Medulla oblongata (tissue), 1 donor: ENCODE measurements at regions not wholly inside any gene's neighbourhood (a gene's known extent, or its start where the extent isn't known, plus 50 kb on each side); places are given as distances from the start of the nearest gene placed in this dataset.

Experiments
- DNase-seq: peaks from one replicate; pipeline ENCODE4 v3.0.0-alpha.2; 2015; ENCODE audit errors: extremely low spot score

- no peak for DNase-seq
Observed at GRCh38 chr9:14520341-14520740, 172.9 kb downstream of the ZDHHC21 start.

GRCh38 chr9:14517154-14517906 is 175.9 kb downstream of the ZDHHC21 start:
- no peak for DNase-seq

GRCh38 chr9:14516656-14517055 is 176.6 kb downstream of the ZDHHC21 start:
- no peak for DNase-seq

GRCh38 chr9:14515571-14516198 is 177.5 kb downstream of the ZDHHC21 start:
- no peak for DNase-seq

- no peak for DNase-seq
Observed at GRCh38 chr9:14515049-14515448, 178.2 kb downstream of the ZDHHC21 start.

- no peak for DNase-seq
Observed at GRCh38 chr9:14512942-14513341, 180.3 kb downstream of the ZDHHC21 start.

DNA sequence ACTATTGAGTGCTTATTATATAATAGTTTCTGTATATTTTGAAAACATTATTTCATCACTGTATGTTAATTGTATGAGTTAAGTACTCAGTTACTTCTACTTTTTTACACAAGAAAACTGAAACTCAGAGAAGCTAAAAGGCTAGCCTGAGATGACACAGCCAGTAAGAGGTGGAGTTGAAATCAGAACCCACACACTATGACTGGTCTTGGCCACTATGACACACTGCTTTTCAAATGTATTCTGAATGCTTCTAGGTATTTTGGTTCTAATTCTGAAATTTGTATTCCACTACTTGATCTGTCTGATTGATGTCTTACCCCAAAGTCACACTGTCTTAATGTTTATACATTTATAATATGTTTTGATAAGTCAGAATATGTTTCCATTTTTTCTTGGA is 181.8 kb downstream of the ZDHHC21 start:
- no peak for DNase-seq

DNA sequence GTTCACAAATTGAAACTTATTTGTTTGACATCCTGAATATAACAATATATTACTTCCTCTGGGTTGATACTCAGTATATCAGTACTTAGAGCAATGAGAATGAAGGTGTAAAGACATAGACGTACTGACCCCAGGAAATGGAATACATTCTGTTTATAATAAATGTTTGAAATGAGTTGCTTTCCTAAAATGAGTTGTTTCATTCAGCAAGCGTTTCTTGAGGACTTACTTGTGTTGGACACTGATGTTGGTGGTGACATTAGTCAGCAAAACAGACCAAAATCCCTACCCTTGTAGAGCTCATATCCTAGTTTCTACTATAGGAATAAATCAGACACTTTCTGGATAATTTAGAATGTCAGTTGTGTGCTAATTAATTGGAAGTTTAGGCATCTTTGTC is 184.3 kb downstream of the ZDHHC21 start:
- no peak for DNase-seq

DNA sequence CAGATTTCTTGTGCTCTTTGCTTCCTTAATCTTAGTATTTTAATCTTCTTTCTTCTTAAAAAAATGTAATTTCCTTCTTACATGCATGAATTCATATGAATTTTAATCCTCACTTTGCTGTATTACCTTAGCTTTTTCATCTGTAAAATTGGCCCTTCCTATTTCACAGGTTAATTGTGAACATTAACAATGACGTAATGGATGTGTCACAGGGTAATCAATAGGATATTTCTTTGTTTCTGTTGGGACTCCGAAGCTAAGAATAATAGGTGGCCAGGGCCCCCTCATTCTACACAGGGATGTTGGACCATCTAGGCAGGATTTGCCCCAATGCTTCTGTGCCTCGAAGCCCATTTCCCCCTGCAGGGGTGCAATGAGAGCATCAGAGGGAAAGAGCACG is 187.4 kb upstream of the NFIB start:
- DNase-seq: no peak

GRCh38 chr9:14500705-14501104 is 186.8 kb upstream of the NFIB start:
- DNase-seq: no peak

DNA sequence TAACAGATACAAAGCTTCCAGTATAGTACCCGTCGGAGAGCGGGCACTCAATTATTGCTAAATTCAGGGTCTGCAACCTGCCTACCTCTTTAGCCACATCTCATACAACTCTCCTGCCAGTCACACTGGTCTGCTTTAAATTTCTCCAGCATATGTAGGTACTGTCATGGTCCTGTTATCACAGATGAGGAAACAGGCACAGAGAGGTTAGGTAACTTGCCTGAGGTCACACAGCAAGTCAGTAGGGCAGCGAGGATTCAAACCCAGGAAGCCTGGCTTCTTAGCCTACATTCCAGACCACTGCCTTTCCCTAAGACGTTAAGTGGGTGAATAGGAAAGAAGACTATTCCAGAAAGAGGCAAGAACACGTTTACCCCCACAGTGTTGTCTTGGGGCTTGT is 186.0 kb upstream of the NFIB start:
- no peak for DNase-seq

- DNase-seq: no peak
Observed at GRCh38 chr9:14498824-14499223, 184.9 kb upstream of the NFIB start.

- DNase-seq: no peak
Observed at GRCh38 chr9:14497476-14497875, 183.5 kb upstream of the NFIB start.

DNA sequence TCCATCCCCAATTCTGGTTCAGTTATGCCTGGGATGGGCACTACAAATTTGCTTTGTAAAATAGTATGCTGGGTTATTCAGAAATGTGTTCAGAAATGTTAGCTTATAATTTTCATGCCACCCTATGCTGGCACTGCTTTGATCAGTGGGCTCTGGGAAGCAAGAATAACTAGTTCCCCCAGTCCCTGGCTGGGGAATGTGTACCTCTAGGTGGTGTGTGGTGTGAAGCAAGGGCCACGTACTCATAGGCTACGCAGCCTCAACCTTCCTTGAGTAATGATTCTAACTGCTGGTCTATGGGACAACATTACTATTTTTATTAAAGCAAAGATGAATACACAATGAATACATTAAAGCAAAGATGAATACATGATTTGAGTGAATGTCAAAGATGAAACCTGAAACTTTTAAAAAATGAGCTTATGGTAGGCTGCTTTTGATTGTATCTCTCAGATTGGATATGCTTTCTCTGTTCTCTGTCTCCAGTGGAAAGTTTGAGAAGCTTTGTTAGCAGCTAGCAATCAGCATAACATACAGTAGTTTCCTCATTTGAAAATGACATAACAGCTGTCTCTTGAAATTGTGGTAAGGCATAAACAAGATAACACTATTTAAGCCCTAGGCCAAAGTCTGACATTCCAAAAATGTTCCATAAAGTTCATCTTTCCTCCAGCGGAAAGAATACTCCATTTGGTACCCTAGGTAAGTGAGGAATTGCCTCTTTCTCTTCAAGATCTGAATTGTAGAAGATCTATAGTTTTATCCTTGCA is 174.7 kb upstream of the NFIB start:
- DNase-seq: no peak

DNA sequence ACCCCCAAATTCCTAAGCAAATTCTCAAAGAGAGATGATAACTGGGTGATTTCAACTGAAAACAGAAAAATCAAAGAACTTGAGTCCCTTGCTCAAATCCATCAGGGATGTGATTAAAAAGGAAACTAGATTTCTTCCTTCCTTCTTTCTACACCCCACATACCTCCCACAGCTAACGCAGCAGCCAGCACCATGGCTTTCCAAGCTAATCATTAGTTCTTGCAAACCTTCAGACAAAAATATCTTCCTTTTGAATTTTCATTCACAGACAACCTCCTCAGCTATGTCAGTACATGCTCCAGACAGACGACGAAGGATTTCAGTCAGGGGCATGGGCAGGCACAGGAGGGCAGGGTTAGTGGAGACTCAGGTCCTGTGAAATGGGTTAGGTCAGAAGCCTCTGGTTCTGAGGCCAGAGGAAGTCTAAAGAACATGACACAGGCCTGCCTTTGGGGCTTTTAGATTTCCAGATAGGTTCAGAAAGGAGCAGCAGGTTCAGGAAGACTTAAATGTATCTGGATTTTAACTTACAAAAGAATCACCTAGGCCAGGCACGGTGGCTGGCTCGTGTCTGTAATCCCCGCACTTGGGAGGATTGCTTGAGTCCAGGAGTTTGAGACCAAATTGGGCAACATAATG is 173.7 kb upstream of the NFIB start:
- DNase-seq: no peak

- no peak for DNase-seq
Observed at GRCh38 chr9:14485366-14485765, 171.4 kb upstream of the NFIB start.

DNA sequence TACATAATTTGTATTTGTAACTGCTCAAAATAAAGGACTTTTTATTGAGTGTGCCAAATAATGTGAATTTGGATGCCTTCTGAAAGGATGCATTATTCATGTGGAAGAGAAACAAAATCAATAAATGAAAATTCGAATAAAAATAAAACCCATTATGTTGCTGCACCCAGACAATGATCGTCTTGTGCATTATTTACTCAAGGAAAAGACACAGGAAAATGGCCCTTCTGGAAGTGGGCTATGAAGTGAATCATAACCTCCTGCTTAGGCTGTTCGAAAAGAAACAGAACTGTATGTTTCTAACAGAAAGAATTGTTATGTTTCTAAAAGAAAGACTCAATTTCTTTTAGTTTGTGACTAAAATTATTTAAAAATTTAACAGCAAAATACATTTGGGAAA is 168.9 kb upstream of the NFIB start:
- no peak for DNase-seq

GRCh38 chr9:14480526-14480925 is 166.6 kb upstream of the NFIB start:
- no peak for DNase-seq

DNA sequence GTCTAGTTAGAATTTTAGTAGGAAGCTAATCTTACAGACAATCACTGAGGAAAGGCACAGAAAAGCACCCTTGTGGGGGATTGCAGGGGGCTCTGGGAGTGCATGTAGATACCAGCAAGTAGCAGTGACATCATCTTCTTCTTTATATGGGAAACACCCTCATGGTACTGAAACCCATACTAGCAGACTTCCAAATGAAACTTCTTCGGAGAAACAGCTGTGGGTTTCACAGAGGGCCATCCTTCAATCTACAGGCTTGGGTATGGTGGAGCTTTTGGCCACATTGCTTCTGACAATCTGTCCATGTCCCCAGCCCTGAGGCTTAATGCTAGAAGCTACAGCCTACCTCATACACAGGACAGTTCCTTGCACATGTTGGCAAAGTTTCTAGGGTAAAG is 165.2 kb upstream of the NFIB start:
- no peak for DNase-seq

DNA sequence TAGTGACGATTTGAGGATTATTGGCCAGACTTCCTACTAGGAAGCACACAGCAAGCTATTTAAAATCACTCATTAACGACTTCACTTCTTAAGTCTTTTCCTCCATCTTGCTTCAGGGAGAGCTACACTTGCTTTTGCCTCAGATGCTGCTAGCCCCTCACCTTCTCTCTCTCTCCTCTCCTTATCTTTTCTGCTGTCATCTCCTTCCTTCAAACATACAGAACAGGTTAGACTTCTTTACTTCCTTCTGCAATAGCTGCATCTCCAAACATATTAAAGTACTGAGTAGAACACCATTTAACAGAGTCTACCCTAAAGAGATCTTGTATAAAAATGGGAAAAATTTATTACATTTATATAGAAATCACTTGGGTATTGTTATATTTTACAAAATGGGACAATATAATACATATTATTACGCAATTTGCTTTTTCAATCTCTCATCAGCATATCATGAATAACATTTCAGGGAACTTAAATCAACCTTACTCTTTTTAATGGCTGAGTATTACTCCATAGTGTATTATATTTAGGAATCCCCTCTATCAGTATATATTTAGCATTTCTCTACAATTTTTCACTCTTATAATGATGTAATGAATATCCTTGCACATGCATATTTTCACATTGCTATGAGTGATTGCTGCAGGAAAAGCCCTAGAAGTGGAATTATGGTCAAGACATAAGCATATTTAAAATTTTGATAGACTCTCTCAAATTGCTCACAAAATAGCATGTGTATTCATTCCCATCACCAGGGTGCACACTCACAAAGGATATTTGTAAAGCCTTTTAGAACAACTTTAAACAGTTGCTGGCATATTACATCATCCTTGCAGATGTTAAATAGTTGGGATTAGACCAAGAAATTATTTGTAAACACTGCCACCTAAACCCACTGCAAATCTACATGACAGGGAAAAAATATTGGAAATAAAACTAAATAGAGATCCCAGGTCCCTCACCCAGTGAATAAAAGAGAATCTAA is 164.5 kb upstream of the NFIB start:
- DNase-seq: no peak

DNA sequence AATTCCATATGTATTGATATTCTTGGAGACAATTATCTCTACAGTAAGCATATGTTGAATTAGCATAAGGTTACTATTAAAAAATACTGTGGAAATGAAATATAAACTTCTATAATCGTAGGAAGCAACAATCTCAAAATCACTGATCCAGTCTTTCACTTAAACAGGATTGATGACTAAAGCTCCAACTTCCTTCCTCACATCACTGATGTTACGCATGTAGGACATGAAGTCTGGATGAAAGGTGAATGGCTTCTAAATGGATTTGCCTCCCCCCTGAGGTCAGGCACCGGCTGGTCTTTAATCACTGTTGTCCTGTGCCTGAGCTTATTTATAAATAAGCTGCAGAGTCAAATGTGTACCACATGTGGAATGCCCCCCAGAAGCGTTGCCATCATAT is 157.1 kb upstream of the NFIB start:
- DNase-seq: no peak
